ENCODE measurements at regions not wholly inside any gene's neighbourhood (a gene's known extent, or its start where the extent isn't known, plus 50 kb on each side); places are given as distances from the start of the nearest gene placed in this dataset.

DNA sequence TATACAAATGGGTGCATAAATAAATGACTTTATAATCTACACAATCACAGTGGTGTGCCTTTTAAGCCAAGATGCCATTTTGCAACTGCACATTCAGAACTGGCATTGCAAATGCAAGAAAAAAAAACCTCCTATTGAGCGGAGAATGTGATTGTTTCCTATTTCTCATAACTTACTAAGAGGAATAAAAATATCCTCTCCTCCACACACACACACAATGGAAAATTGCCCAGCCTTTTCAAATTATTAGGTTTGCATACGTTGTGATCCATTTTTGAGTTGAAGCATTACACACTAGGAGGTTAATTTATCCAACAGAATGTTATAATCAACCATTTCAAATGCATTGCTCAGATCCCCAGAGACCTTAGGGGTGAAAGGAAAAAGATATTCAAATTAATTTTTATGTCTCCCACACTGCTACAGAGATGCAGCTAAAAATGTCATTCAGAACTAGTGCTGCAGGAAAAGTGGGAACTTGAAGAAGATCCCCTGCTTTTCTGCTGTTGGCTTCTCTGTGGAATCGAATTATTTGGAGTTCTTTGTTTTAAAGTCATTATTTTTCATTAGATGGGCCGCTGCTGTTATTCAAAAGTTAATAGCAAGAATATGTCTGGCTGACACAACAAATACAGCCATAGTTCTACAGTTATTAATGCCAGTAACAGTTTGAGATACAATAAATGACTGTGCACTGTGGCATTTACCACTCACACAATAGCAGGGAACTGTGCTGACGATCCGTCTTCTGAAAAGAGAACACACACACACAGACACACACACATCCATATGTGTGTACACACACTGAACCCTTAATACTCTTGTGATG is 299.9 kb upstream of the ANO5 start:
- no peak for DNase-seq (ENCODE audit: low read depth in 1 of 2, low spot score in 1 of 2)
- in situ Hi-C loops (cut with HindIII; ENCODE audit: low pct_unique_long_range_greater_than_20kb, low sequenced_read_pairs): no loop called here
- TF ChIP-seq JUND (IDR thresholded peaks at IDR 0.05; ENCODE audit: low read depth): no peak

DNA sequence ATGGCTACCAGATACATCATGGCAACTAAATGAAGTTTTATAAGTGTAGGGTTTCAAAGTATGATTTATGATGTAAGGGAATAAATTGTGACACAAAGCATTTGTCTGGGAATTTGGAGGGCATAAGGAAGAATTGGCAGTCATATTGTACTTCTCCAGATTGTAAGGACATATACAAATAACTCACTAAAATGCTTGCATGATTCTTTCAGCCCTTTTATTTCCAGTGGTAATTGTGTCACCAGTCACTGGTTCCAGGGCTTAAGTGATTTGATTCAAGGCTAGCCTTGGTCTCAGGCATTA is 299.4 kb upstream of the ANO5 start:
- no peak for TF ChIP-seq JUND (IDR thresholded peaks at IDR 0.05; ENCODE audit: low read depth)
- in situ Hi-C loops (cut with HindIII; ENCODE audit: low pct_unique_long_range_greater_than_20kb, low sequenced_read_pairs): no loop called here
- DNase-seq (ENCODE audit: low read depth in 1 of 2, low spot score in 1 of 2): no peak

DNA sequence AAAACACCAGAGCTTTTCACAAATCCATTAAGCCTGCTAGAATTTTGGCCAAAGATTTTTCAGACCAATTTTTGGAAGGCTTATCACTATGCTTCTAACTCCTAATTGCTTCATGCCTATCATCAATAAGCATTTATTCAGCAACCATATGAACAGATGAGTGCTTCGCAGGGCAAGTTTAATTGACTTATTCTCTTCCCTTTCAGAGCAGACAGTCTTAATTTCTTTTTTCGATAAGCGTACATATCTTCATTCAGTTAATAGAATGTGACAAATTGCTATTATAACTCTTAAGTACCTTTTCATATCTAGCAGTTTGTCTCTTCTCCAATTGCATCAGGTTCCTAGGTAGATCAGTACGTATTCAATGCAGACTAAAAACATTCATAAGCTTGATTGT is 298.4 kb upstream of the ANO5 start:
- in situ Hi-C loops (cut with HindIII; ENCODE audit: low pct_unique_long_range_greater_than_20kb, low sequenced_read_pairs): no loop called here
- no peak for TF ChIP-seq JUND (IDR thresholded peaks at IDR 0.05; ENCODE audit: low read depth)

DNA sequence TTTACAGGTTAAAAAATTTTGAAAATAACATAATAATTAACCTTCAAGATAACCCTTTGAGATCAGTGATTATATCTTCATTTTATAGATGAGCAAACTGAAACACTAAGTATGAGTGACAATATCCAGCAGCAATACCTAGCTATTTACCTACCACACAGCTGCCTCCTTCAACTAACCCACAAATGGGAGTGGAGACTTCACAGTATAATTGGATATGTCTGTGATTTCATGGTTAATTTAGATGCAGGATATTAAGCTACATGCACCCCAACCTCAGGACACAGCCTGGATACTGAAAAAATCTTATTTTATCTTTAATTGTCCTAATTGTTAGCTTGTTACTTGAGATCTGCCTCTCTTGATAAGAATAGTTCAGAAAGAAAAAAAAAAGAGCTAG is 297.2 kb upstream of the ANO5 start:
- in situ Hi-C loops (cut with HindIII; ENCODE audit: low pct_unique_long_range_greater_than_20kb, low sequenced_read_pairs): no loop called here
- DNase-seq (ENCODE audit: low read depth in 1 of 2, low spot score in 1 of 2): no peak
- TF ChIP-seq JUND (IDR thresholded peaks at IDR 0.05; ENCODE audit: low read depth): no peak

More for the DNA sequence above, 298.4 kb upstream of the ANO5 start:
- DNase-seq (ENCODE audit: low read depth in 1 of 2, low spot score in 1 of 2): no peak

DNA sequence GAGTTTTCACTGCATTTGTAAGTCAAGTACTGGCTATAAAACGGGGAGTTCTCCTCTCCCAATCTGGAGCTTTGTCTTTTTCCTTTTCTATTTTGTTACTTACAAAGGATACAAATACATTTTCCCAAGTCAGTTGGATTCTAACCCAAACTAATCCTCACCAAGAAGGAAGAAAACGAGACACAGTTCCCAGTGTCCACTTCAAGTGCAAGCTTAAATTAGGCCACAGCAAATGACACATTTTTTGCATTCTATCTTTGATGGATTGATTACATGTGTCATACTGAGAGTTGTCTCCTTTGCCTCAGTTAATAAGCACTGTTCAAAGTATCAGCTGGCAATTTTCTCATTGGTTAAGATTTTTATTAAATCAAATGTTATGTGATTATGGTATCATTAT is 296.7 kb upstream of the ANO5 start:
- in situ Hi-C loops (cut with HindIII; ENCODE audit: low pct_unique_long_range_greater_than_20kb, low sequenced_read_pairs): no loop called here
- no peak for DNase-seq (ENCODE audit: low read depth in 1 of 2, low spot score in 1 of 2)
- TF ChIP-seq JUND (IDR thresholded peaks at IDR 0.05; ENCODE audit: low read depth): no peak

DNA sequence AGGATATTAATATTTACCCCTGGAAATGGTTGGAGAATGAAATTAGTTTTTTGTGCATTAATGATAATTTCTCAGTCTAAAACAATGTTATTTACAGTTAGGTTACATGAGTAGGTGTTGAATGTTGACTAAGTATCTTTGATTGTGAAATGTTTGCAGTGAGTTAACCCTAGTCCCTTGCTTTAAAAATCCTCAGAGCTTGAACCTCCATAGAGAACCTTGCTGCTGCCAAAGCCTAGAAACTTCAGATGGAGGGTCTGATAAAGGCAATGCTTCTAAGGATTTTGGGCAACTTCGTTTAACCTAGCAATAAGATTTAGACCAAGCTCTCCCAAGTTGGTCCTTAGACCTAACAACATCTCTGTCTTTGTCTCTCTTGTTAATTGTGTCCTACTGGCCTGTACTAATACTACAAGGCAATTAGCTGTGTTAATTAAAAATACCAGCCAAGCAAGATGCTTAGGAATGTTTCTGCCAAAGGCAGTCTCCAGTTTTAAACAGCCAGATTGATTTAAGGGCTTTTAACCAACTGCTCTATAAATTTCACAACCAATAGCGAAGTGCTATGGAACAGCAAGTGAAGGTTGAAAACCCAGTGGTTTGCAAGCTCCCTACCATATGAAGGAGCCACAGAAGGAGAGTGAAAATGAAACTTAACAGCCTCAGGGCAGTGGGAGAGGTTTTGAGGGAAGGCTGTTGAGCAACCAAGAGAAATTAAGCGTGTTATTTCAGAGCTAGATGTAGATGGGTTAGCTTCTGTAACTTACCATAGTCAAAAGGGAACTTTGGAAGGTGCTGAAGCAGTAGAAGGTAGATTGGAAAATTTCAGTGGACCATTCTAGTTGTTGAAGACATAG is 295.9 kb upstream of the ANO5 start:
- no peak for TF ChIP-seq JUND (IDR thresholded peaks at IDR 0.05; ENCODE audit: low read depth)
- DNase-seq (ENCODE audit: low read depth in 1 of 2, low spot score in 1 of 2): no peak
- in situ Hi-C loops (cut with HindIII; ENCODE audit: low pct_unique_long_range_greater_than_20kb, low sequenced_read_pairs): no loop called here

DNA sequence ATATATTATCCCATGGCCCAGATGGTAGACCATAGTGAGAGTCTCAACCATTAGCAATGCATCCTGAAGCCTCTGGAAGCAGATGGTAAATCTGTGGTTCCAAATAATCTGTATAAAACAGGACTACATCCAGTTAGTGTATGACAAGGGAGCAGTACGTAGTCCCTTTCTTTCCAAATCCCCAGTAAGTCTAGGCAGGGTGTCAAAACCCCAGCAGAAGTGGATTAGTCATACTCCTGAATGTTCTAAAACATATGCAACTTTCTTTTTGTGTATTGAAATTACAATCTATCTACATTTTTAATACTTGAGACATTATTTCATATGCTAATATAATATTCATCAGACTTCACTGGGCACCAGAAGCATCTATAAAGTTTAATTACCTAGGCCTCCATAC is 295.1 kb upstream of the ANO5 start:
- DNase-seq (ENCODE audit: low read depth in 1 of 2, low spot score in 1 of 2): no peak
- in situ Hi-C loops (cut with HindIII; ENCODE audit: low pct_unique_long_range_greater_than_20kb, low sequenced_read_pairs): no loop called here
- TF ChIP-seq JUND (IDR thresholded peaks at IDR 0.05; ENCODE audit: low read depth): no peak

DNA sequence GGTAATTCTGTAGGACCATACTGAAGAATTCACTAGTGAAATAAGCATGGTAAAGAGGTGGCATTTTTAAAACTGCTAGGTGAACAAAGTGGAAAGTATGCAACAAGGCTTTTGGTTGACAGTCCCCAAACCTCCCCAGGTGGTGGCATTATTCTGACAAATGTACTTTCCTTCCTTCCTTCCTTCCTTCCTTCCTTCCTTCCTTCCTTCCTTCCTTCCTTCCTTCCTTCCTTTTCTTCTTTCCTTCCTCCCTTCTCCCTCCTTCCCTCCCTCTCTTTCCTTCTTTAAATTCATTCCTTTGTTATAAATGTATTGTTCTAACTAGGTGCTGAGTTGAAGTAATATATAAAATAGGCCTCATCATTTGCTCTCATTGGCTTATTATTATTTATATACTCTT is 284.7 kb upstream of the ANO5 start:
- in situ Hi-C loops (cut with HindIII; ENCODE audit: low pct_unique_long_range_greater_than_20kb, low sequenced_read_pairs): no loop called here
- no peak for DNase-seq (ENCODE audit: low read depth in 1 of 2, low spot score in 1 of 2)
- no peak for TF ChIP-seq JUND (IDR thresholded peaks at IDR 0.05; ENCODE audit: low read depth)

DNA sequence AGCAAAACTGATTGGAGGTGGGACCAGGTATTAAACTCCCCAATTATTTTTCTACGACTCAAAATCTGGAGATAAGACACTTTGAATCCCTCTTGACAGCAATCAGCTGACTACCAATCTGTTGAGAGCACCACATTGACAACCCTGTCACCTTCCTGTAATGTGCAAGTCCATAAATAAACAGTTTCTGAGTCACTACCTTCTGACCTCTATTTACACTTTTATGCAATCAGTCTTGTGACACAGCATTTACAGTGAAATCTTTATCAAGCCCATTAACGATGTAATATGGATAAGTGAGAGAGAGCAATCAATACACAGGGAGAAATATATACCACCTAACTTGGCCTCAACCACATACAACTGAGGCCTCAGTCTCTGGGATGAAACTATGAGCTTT is 283.7 kb upstream of the ANO5 start:
- DNase-seq (ENCODE audit: low read depth in 1 of 2, low spot score in 1 of 2): no peak
- in situ Hi-C loops (cut with HindIII; ENCODE audit: low pct_unique_long_range_greater_than_20kb, low sequenced_read_pairs): no loop called here
- no peak for TF ChIP-seq JUND (IDR thresholded peaks at IDR 0.05; ENCODE audit: low read depth)

DNA sequence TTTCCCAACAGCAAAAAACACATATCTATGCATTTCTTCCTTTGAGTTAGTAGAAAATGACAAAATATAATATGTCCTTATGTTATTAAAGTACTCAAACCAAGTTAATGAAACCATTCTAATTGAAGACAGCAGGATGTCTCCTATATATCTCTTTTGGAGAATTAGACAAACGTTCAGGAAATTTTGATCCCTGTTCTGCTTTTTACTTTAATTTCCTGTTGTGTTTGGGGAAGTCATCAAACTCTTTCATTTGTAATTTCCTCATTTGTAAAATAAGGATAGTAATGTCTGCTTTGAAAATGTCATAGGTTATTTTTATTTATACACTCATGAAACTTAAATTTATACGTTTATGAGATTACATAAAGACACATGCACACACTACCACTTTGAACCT is 281.8 kb upstream of the ANO5 start:
- in situ Hi-C loops (cut with HindIII; ENCODE audit: low pct_unique_long_range_greater_than_20kb, low sequenced_read_pairs): no loop called here
- TF ChIP-seq JUND (IDR thresholded peaks at IDR 0.05; ENCODE audit: low read depth): no peak
- no peak for DNase-seq (ENCODE audit: low read depth in 1 of 2, low spot score in 1 of 2)

DNA sequence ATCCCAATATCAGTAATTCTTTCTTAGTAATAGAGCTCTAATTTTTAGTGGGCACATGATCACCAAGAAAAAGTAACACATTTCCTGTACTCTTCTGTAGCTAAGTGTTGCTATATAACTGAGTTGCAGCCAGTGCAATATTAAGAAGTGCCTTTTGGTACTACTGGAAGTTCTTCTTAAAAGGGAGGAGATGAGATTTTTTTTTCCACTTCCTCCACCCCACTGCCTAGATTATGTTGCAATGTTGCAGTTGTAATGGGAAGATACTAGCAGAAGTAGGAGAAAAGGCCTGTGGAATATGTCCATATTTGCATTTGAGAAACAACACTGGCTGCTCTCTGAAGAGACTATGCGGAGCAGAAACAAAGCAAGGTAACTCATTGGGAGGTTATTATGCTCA is 280.6 kb upstream of the ANO5 start:
- in situ Hi-C loops (cut with HindIII; ENCODE audit: low pct_unique_long_range_greater_than_20kb, low sequenced_read_pairs): no loop called here
- DNase-seq (ENCODE audit: low read depth in 1 of 2, low spot score in 1 of 2): no peak
- no peak for TF ChIP-seq JUND (IDR thresholded peaks at IDR 0.05; ENCODE audit: low read depth)

DNA sequence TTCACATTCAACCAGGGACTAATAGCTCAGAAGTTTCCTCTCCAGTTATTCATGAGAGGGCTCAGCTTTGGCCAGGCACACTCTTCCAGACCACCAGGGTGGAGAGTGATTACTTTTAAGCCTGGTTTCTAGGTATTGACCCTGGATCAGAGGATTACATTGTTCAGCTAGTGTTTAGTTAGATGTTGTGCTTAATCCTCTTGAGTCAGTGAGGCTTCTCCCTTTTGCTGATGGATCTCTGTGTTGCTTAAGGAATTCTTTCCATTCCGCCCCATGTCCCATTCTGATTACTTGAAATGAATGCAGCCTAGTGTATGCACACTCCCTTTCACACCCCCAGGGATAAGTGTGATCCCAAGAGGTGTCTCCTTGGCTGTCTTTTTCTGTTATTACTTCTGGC is 271.7 kb upstream of the ANO5 start:
- no peak for DNase-seq (ENCODE audit: low read depth in 1 of 2, low spot score in 1 of 2)
- no peak for TF ChIP-seq JUND (IDR thresholded peaks at IDR 0.05; ENCODE audit: low read depth)
- in situ Hi-C loops (cut with HindIII; ENCODE audit: low pct_unique_long_range_greater_than_20kb, low sequenced_read_pairs): no loop called here

DNA sequence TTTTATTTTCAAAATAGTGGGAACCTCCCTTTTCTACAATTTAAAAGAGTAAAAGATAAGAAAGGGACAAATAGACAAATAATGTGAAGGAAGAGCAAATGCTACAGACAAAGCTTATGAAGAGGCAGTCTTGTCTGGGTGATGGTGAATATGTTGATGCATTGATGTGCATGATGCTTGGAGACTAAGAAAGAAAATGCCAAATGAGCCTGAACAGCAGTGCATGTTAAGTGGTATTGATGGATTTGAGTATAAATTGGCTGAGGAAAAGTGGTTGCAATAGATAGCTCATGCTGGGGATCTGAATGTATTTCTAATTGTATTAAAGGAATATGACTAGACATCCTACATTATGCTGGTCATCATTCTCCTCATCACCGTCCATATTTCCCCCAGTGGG is 268.6 kb upstream of the ANO5 start:
- DNase-seq (ENCODE audit: low read depth in 1 of 2, low spot score in 1 of 2): no peak
- TF ChIP-seq JUND (IDR thresholded peaks at IDR 0.05; ENCODE audit: low read depth): no peak
- in situ Hi-C loops (cut with HindIII; ENCODE audit: low pct_unique_long_range_greater_than_20kb, low sequenced_read_pairs): no loop called here
